H9 (cell line): ENCODE measurements at regions not wholly inside any gene's neighbourhood (a gene's known extent, or its start where the extent isn't known, plus 50 kb on each side); places are given as distances from the start of the nearest gene placed in this dataset.

Experiments
- DNase-seq: peaks from one replicate; pipeline ENCODE4 v3.0.0-alpha.2; 2017
- H2AFZ ChIP-seq: one replicate; pipeline ENCODE4 v1.6.1; 2013; ENCODE audit warnings: mild to moderate bottlenecking, low read length, control low read depth, moderate library complexity
- H2AK5ac ChIP-seq: 2 replicates; pipeline ENCODE4 v1.6.1; 2013; ENCODE audit warnings: low read length, control low read depth, mixed read lengths; ENCODE audit not compliant: insufficient read length
- H2BK120ac ChIP-seq: one replicate; pipeline ENCODE4 v1.6.1; 2013; ENCODE audit warnings: low read depth, mild to moderate bottlenecking, low read length, control low read depth, inconsistent platforms; ENCODE audit not compliant: poor library complexity, severe bottlenecking
- H2BK12ac ChIP-seq: 2 replicates; pipeline ENCODE4 v1.6.1; 2013; ENCODE audit warnings: low read length, control low read depth, mixed read lengths, low read depth; ENCODE audit not compliant: insufficient read length
- H2BK15ac ChIP-seq: 2 replicates; pipeline ENCODE4 v1.6.1; 2013; ENCODE audit warnings: low read depth, low read length, control low read depth
- H2BK20ac ChIP-seq: one replicate; pipeline ENCODE4 v1.6.1; 2013; ENCODE audit warnings: low read depth, mild to moderate bottlenecking, low read length, control low read depth, inconsistent platforms; ENCODE audit not compliant: poor library complexity, severe bottlenecking
- H2BK5ac ChIP-seq: 2 replicates; pipeline ENCODE4 v1.6.1; 2013; ENCODE audit warnings: low read length, control low read depth, mixed read lengths; ENCODE audit not compliant: insufficient read length
- H3K14ac ChIP-seq: 2 replicates; pipeline ENCODE4 v1.6.1; 2013; ENCODE audit warnings: low read length, control low read depth; ENCODE audit not compliant: insufficient read depth
- H3K18ac ChIP-seq: 2 replicates; pipeline ENCODE4 v1.6.1; 2013; ENCODE audit warnings: low read depth, mild to moderate bottlenecking, mixed read lengths, low read length, control low read depth; ENCODE audit not compliant: insufficient read length
- H3K23ac ChIP-seq: 2 replicates; pipeline ENCODE4 v1.6.1; 2013; ENCODE audit warnings: low read length, control low read depth, mixed read lengths, low read depth; ENCODE audit not compliant: insufficient read length
- H3K23me2 ChIP-seq: 2 replicates; pipeline ENCODE4 v1.6.1; 2013; ENCODE audit warnings: low read depth, mild to moderate bottlenecking, mixed read lengths, low read length, control low read depth; ENCODE audit not compliant: insufficient read length, poor library complexity, severe bottlenecking
- H3K27ac ChIP-seq: 2 replicates; pipeline ENCODE4 v1.5.1; 2013; ENCODE audit warnings: low read length, control low read depth, mixed read lengths, low read depth; ENCODE audit not compliant: insufficient read length
- H3K27me3 ChIP-seq: 2 replicates; pipeline ENCODE4 v1.6.1; 2013; ENCODE audit warnings: low read length, control low read depth, inconsistent platforms; ENCODE audit not compliant: insufficient read depth
- H3K4ac ChIP-seq: 2 replicates; pipeline ENCODE4 v1.6.1; 2013; ENCODE audit warnings: low read depth, mild to moderate bottlenecking, control low read depth, inconsistent platforms, low read length, moderate library complexity
- H3K4me1 ChIP-seq: 2 replicates; pipeline ENCODE4 v1.6.1; 2013; ENCODE audit warnings: low read length, control low read depth, inconsistent platforms; ENCODE audit not compliant: insufficient read depth
- H3K4me2 ChIP-seq: 2 replicates; pipeline ENCODE4 v1.6.1; 2013; ENCODE audit warnings: low read length, control low read depth, mixed read lengths; ENCODE audit not compliant: insufficient read length, insufficient read depth
- H3K56ac ChIP-seq: 2 replicates; pipeline ENCODE4 v1.6.1; 2013; ENCODE audit warnings: low read depth, mild to moderate bottlenecking, mixed read lengths, low read length, control low read depth; ENCODE audit not compliant: insufficient read length
- H3K79me1 ChIP-seq: 2 replicates; pipeline ENCODE4 v1.6.1; 2013; ENCODE audit warnings: low read depth, mild to moderate bottlenecking, moderate library complexity, low read length, control low read depth, inconsistent platforms; ENCODE audit not compliant: insufficient read depth, poor library complexity, severe bottlenecking
- H3K79me2 ChIP-seq: 2 replicates; pipeline ENCODE4 v1.6.1; 2013; ENCODE audit warnings: low read length, control low read depth, inconsistent platforms; ENCODE audit not compliant: insufficient read depth
- H3K9ac ChIP-seq: 2 replicates; pipeline ENCODE4 v1.6.1; 2013; ENCODE audit warnings: low read length, control low read depth, mixed read lengths; ENCODE audit not compliant: insufficient read length; ENCODE audit errors: extremely low read depth
- H3K9me3 ChIP-seq: one replicate; pipeline ENCODE4 v1.6.1; 2013; ENCODE audit warnings: low read depth, low read length, inconsistent platforms; ENCODE audit not compliant: control insufficient read depth
- H3T11ph ChIP-seq: one replicate; pipeline ENCODE4 v1.6.1; 2013; ENCODE audit warnings: mild to moderate bottlenecking, low read length, control low read depth, inconsistent platforms
- H4K20me1 ChIP-seq: one replicate; pipeline ENCODE4 v1.6.1; 2013; ENCODE audit not compliant: control insufficient read depth, insufficient read length, insufficient read depth
- H4K5ac ChIP-seq: 2 replicates; pipeline ENCODE4 v1.6.1; 2013; ENCODE audit warnings: low read depth, mild to moderate bottlenecking, mixed read lengths, low read length, control low read depth; ENCODE audit not compliant: insufficient read length
- H4K8ac ChIP-seq: replicated peaks from 2 replicates; pipeline ENCODE4 v1.6.1; 2013; ENCODE audit warnings: low read length, control low read depth, mixed read lengths, low read depth; ENCODE audit not compliant: insufficient read length
- H4K91ac ChIP-seq: 2 replicates; pipeline ENCODE4 v1.6.1; 2013; ENCODE audit warnings: low read depth, mild to moderate bottlenecking, moderate library complexity, mixed read lengths, low read length, control low read depth; ENCODE audit not compliant: insufficient read length
- H3K27ac Mint-ChIP-seq, 3 experiments: 2 replicates in 2 of 3; 3 replicates in 1 of 3; pipeline ENCODE4 v1.8.0; 2020 to 2021; ENCODE audit warnings: mixed read lengths in 3 of 3, mild to moderate bottlenecking in 1 of 3, moderate library complexity in 1 of 3
- H3K27me3 Mint-ChIP-seq: 2 replicates; pipeline ENCODE4 v1.8.0; 2021; ENCODE audit warnings: low read depth, mild to moderate bottlenecking, moderate library complexity, mixed read lengths
- H3K36me3 Mint-ChIP-seq, 3 experiments: 2 replicates in 2 of 3; 3 replicates in 1 of 3; pipeline ENCODE4 v1.8.0; 2020 to 2021; ENCODE audit warnings: low read depth in 3 of 3, mixed read lengths in 3 of 3; ENCODE audit not compliant: insufficient read depth in 1 of 3
- H3K4me1 Mint-ChIP-seq, 2 experiments: 2 replicates each; pipeline ENCODE4 v1.8.0; 2020; ENCODE audit warnings: mixed read lengths in 2 of 2
- H3K4me3 Mint-ChIP-seq, 2 experiments: 2 replicates in 1 of 2; 3 replicates in 1 of 2; pipeline ENCODE4 v1.8.0; 2020 to 2021; ENCODE audit warnings: mild to moderate bottlenecking in 2 of 2, mixed read lengths in 2 of 2, moderate library complexity in 1 of 2
- H3K9me3 Mint-ChIP-seq, 2 experiments: 2 replicates in 1 of 2; 3 replicates in 1 of 2; pipeline ENCODE4 v1.8.0; 2020; ENCODE audit warnings: mild to moderate bottlenecking in 2 of 2, mixed read lengths in 2 of 2, moderate library complexity in 1 of 2
- WGBS: extraction: QIAGEN DNeasy Blood & Tissue Kit; methylation state at CpG from one replicate; pipeline ENCODE4 v1.1.7; 2013; ENCODE audit warnings: missing lambda C conversion rate, low lambda C conversion rate, mixed read lengths; ENCODE audit not compliant: insufficient read length; ENCODE audit errors: extremely low coverage; 5-methylcytosine and 5-hydroxymethylcytosine counted together
- TF ChIP-seq, protein P1 (sequence below): fragments of 200-600 bp; sonication (generic); conservative IDR thresholded peaks from 3 replicates; pipeline ENCODE4 v1.8.0; 2021; ENCODE audit warnings: antibody characterized with exemption, mild to moderate bottlenecking

DNA sequence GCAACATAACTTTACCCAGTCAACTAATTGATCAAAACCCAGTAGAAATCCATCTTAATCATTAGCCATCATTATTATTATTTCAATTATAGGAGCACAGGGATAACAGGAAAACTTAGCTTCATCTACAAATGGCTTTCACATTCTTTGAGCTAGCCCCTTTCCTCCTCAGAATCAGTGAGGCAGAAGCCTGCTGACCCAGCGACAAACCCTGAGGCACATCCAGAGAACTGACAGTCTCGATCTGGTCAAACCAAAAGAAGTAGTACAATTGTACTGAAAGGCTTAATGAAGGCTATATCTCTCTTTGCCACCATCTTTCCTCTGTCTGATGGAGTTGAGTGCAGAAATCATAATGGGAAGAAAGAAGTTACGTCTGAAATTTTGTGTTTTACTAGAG, 109.8 kb upstream of the ARID2 start:
- 0 out of 4 replicates have a peak, but pooled peaks cover 2 to 3% of the 10 kb centered on the region in 2 experiments for H3K4me1 Mint-ChIP-seq
- H4K8ac ChIP-seq: no peak overlapping the region
- H3K27ac ChIP-seq: no peak overlapping the region
- H2BK120ac ChIP-seq: no peak overlapping the region
- no peaks in the 10 kb centered on the region for H3K27me3 Mint-ChIP-seq
- no peak overlapping the region for H3K27ac Mint-ChIP-seq
- H2BK12ac ChIP-seq: no peak overlapping the region
- no peak overlapping the region for H3K4me3 Mint-ChIP-seq
- WGBS: no CpG with 5 or more reads among the region's 3 CpGs
- H3K4ac ChIP-seq: no peak overlapping the region
- H2BK15ac ChIP-seq: no peak overlapping the region
- H2AK5ac ChIP-seq: no peak overlapping the region
- DNase-seq: no peak
- H3K9me3 Mint-ChIP-seq: no peaks in the 10 kb centered on the region
- H3K4me1 ChIP-seq: no peaks in the 10 kb centered on the region
- no peak overlapping the region for H3K9ac ChIP-seq
- H3K14ac ChIP-seq: no peak overlapping the region
- H3K27me3 ChIP-seq: no peaks in the 10 kb centered on the region
- H2BK20ac ChIP-seq: no peak overlapping the region
- no peaks in the 10 kb centered on the region for H3K36me3 Mint-ChIP-seq
- no peak overlapping the region for H4K5ac ChIP-seq
- H3K23me2 ChIP-seq: no peaks in the 10 kb centered on the region
- H4K91ac ChIP-seq: no peak overlapping the region
- no peak overlapping the region for H3K23ac ChIP-seq
- H3K56ac ChIP-seq: no peak overlapping the region
- no peaks in the 10 kb centered on the region for H3K9me3 ChIP-seq
- no peaks in the 10 kb centered on the region for H3K79me1 ChIP-seq
- H2AFZ ChIP-seq: no peak overlapping the region
- TF ChIP-seq, protein P1, sequence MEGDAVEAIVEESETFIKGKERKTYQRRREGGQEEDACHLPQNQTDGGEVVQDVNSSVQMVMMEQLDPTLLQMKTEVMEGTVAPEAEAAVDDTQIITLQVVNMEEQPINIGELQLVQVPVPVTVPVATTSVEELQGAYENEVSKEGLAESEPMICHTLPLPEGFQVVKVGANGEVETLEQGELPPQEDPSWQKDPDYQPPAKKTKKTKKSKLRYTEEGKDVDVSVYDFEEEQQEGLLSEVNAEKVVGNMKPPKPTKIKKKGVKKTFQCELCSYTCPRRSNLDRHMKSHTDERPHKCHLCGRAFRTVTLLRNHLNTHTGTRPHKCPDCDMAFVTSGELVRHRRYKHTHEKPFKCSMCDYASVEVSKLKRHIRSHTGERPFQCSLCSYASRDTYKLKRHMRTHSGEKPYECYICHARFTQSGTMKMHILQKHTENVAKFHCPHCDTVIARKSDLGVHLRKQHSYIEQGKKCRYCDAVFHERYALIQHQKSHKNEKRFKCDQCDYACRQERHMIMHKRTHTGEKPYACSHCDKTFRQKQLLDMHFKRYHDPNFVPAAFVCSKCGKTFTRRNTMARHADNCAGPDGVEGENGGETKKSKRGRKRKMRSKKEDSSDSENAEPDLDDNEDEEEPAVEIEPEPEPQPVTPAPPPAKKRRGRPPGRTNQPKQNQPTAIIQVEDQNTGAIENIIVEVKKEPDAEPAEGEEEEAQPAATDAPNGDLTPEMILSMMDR: no peak
- H3T11ph ChIP-seq: no peak overlapping the region
- no peaks in the 10 kb centered on the region for H3K79me2 ChIP-seq
- H2BK5ac ChIP-seq: no peak overlapping the region
- H4K20me1 ChIP-seq: no peaks in the 10 kb centered on the region
- no peak overlapping the region for H3K18ac ChIP-seq
- no peak overlapping the region for H3K4me2 ChIP-seq
